HEK293T (cell line): ENCODE measurements at regions not wholly inside any gene's neighbourhood (a gene's known extent, or its start where the extent isn't known, plus 50 kb on each side); places are given as distances from the start of the nearest gene placed in this dataset.

Source experiments
- ARNT ChIP-seq: fragments of 450-650 bp; IDR thresholded peaks from 2 replicates; pipeline ENCODE4 v1.6.1; 2017; ENCODE audit warnings: mild to moderate bottlenecking
- ELF4 ChIP-seq: fragments of 450-650 bp; IDR thresholded peaks from 2 replicates; pipeline ENCODE4 v1.6.1; 2017; ENCODE audit warnings: antibody characterized with exemption
- FOXK2 ChIP-seq: fragments of 450-650 bp; IDR thresholded peaks from 2 replicates; pipeline ENCODE4 v1.6.1; 2016; ENCODE audit warnings: mild to moderate bottlenecking
- FOXM1 ChIP-seq: fragments of 450-650 bp; IDR thresholded peaks from 2 replicates; pipeline ENCODE4 v1.6.1; 2017; ENCODE audit warnings: mild to moderate bottlenecking, borderline replicate concordance
- L3MBTL2 ChIP-seq: fragments of 450-650 bp; conservative IDR thresholded peaks from 2 replicates; pipeline ENCODE4 v1.6.1; 2016; ENCODE audit warnings: mild to moderate bottlenecking
- LEF1 ChIP-seq: fragments of 450-650 bp; IDR thresholded peaks from 2 replicates; pipeline ENCODE4 v1.6.1; 2017; ENCODE audit warnings: mild to moderate bottlenecking, borderline replicate concordance
- TARDBP ChIP-seq: fragments of 450-650 bp; IDR thresholded peaks from 2 replicates; pipeline ENCODE4 v1.6.1; 2016

- TF ChIP-seq ARNT: no peak
- TF ChIP-seq FOXK2: no peak
- no peak for TF ChIP-seq FOXM1
- no peak for TF ChIP-seq LEF1
- TF ChIP-seq L3MBTL2: no peak
- TF ChIP-seq ELF4: no peak
- TF ChIP-seq TARDBP: no peak
These were observed 174.4 kb downstream of the TMEM121 start for GRCh38 chr14:105700622-105701288.
